ENCODE measurements at regions not wholly inside any gene's neighbourhood (a gene's known extent, or its start where the extent isn't known, plus 50 kb on each side); places are given as distances from the start of the nearest gene placed in this dataset.
A peak's percentile ranks its signal among the peaks of the same experiment; 100 is the strongest.

GRCh38 chr18:55120896-55121295 is 161.6 kb upstream of the CCDC68 start:
- no peak for DNase-seq (ENCODE audit: low read depth)

GRCh38 chr18:55119434-55119833 is 160.2 kb upstream of the CCDC68 start:
- DNase-seq (ENCODE audit: low read depth): no peak

- DNase-seq (ENCODE audit: low read depth): no peak
These were observed 159.8 kb upstream of the CCDC68 start for GRCh38 chr18:55119016-55119415.

DNA sequence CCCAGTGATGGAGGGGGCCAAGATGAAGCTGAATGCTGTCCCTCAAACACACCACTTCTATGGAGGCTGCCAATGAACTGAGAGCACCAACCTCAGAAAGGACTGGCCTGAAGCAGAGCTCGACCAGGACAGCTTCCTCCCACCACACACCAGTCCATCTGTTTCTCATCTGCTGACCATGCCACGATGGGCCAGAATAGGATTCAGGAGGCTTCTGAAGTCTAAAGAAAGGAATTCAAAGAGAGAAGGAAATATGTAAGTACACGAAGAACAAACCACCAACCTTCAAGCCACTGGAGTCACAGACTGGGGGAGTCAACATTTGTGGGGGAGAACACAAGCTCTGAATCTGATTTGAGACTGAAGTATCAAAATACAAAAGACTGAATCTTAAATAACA is 157.6 kb upstream of the CCDC68 start:
- DNase-seq (ENCODE audit: low read depth): no peak

DNA sequence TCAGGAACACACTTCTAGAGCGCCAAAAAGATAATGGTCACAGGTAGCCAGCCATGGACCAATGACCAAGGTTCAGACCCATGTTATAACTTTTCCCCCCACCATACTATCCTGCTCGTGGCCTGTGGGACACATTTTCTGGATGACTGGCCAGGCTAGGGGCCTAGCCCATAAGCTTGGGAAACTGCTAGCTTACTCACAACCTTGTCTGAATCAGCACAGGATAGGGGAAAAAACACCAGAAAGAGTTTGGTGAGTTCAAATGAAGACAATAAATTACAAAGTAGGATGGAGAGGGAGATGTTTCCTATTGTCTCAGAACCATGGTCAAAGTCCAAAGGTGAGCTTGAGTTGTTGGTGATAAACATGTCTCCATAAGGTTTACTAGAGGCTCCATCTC is 156.3 kb upstream of the CCDC68 start:
- DNase-seq (ENCODE audit: low read depth): peak; percentile 82

- DNase-seq (ENCODE audit: low read depth): no peak
These were observed 155.6 kb upstream of the CCDC68 start for GRCh38 chr18:55114876-55115275.

DNA sequence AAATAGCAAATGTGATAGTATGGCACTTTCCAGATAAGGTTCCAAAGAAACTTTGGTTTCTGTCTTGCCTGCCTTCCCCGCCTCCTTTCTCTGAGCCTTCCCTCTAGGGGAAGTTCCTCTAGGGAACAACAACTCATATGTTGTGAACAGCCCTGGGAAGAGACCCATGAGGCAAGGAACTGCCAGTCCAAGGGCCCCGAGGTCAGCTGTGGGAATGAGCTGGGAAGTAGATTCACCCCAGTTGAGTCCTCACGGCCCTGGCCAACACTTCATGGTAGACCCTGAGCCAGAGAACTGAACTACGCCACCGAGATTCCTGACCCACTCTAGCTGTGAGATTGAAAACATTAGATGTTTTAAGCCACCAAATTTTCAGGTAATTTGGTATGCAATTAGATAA is 154.5 kb upstream of the CCDC68 start:
- no peak for DNase-seq (ENCODE audit: low read depth)

DNA sequence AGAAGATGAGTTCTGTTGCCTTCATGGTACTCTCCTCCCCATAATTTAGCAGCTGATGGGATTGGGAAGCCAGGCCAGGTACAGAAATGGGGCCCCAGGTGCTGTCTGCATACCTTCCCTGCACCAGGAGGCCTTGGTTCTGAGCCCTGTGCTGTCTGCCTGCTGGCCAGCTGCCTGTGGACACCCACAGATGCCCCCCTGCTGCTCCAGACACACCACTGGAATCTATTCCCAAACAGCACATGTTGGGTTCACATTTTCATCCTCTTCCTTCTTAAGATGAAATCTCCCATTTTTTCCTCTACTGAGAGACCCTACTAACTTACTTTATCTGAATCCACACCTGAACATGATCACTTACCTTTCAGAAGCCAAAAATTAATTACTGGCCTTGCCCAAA is 152.0 kb upstream of the CCDC68 start:
- DNase-seq (ENCODE audit: low read depth): no peak

GRCh38 chr18:55110436-55110835 is 151.2 kb upstream of the CCDC68 start:
- no peak for DNase-seq (ENCODE audit: low read depth)

DNA sequence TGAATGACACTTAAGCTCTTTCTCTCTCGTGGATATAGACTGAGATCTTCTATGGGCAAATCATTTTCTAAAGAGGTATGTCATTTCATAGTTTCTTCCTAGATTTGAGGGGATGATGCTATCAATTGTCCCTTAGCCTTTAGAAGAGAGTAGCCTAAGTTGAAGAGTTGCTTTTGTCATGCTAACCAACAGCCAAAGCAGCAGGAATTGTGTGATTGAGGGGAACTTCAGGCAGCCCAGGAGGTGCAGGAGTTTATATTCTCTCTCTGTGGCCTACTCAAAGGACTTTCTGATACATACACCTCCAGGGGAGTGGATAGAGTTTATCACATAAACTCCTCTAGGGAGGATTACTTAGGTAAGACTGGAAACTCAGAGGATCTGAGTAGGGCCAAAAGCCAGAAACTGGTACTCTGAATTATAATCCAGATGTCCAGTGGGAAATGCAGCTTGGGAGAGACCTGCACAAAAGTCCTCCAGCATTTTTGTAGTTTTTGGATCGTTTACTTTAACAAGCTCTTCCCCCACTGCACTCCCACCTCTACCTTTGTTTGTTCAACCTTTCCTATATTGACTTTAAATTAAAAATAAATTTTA is 150.7 kb upstream of the CCDC68 start:
- DNase-seq (ENCODE audit: low read depth): no peak

- no peak for DNase-seq (ENCODE audit: low read depth)
These were observed 147.6 kb upstream of the CCDC68 start for GRCh38 chr18:55106906-55107305.

GRCh38 chr18:55106466-55106865 is 147.2 kb upstream of the CCDC68 start:
- DNase-seq (ENCODE audit: low read depth): no peak

DNA sequence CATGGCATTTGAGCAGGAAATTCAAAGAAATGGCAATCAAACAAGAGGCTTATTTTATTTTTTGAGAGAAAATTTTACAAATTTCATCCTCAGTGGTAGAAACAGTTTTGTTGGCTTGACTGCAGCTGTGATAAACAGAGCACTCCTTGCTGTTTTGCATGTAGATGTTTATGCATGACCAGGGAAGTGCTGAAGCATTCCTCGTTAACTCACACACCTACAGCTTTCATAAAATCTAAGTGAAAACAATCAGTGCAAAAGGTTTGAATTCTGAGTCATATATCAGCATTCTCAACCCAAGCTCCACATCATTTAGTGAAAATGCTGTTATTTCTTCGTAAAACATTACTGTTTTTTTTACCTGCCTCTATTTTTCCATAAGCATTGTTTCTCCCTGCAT is 146.6 kb upstream of the CCDC68 start:
- DNase-seq (ENCODE audit: low read depth): peak; percentile 23

DNA sequence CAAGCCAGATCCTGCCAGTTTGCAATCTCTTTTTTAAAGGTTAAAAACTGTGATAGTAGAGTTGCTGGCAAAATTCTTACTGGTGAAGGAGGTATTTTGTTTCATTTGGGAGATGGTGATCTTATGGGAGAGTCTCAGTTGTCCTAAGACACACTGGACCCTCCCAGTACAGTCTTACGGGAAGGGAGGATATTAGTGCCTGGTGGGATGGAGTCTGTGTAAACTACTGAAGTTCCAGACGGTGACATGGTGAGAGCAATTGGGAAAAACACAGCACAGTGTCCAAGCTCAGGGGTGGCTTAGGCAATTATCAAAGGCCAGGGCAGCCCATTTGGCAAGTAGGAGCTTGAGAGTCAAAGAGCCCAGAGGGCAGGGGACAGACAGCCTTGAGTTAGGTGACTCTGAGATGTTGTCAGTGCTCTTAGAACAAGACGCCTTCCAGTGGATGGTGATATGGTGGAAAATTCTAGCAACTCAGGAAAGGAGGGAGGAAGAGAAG is 143.7 kb upstream of the CCDC68 start:
- DNase-seq (ENCODE audit: low read depth): no peak

- peak; percentile 6 for DNase-seq (ENCODE audit: low read depth)
These were observed 143.2 kb upstream of the CCDC68 start for GRCh38 chr18:55102501-55102900.

DNA sequence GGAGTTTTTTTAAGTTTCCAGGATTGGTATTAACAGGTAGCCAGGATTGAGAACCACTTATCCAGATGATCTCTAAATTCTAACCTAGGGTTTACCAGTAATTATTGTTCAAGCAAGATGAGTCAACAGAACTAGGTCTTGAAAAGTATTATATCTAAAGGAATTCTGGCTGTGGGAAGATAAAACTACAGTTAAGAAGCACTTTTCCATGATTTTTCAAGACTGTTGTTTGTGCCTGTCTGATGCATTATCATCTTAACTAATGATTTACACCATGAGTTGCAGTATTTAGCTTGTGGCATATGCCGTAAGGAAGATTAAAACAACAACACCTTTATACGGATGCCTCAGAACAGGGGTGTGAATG is 142.2 kb upstream of the CCDC68 start:
- peak; percentile 64 for DNase-seq (ENCODE audit: low read depth)

DNA sequence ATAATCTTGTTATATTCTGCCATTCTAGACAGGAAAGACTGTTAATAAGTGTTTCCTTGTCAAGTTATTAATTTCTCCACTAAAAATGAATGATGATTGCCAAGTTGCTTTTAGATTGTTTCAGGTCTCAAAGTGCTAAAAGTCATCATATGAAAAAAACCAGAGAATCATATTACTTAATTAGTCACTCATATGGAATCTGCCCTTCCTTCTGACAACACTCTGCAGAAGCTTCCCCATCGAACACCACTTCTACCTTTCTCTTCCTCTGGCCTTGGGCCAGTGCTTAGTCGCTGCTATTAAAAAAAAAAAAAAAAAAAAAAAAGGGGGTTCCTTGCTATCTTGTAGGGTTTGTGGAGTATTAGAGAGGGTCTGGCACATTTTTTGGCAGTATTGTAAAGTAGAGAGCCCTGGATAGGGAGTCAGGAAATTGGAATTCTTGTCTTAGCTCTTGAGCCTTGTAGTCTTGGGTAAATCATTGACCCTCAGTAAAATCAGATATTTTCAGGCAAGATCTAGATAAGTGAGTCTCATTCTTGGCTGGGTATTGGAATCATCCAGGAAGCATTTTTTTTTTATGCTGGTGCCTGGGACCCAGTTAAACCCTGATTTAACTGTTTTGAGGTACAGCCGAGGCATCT is 141.7 kb upstream of the CCDC68 start:
- peak; percentile 84 for DNase-seq (ENCODE audit: low read depth)

GRCh38 chr18:55097456-55098170 is 138.4 kb upstream of the CCDC68 start:
- DNase-seq (ENCODE audit: low read depth): peak; percentile 91

DNA sequence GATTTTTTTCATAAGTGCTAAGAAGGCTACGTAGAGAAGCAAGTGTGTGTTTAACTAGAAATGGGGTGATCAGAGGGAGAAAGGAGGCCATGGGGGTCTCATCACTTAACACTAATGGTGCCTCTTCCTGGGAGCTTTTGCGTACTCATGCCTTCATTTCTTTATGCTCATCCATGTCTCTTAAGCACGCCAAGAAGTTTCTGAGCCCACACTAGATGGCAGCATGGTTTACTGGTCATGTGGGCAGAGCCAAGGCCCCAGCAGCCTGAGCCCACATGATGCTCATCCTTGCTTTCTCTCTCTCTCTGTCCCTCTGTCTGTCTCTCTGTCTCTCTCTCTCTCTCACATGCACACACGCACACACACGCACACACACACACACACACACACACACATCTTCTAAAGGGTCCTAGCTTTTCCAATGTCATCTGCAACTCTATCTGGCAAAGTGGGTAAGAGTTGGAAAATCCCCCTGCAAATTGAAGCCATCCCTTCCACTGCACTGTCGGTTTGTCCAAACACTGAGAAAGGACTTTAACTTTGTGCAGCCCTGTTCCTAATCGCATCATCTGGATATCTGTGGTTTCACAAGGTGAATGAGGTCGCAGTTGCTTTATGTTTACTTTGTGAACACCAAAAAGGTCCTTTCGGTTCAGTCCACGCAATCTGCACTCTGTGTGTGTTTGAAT is 137.1 kb upstream of the CCDC68 start:
- DNase-seq (ENCODE audit: low read depth): peak; percentile 67

DNA sequence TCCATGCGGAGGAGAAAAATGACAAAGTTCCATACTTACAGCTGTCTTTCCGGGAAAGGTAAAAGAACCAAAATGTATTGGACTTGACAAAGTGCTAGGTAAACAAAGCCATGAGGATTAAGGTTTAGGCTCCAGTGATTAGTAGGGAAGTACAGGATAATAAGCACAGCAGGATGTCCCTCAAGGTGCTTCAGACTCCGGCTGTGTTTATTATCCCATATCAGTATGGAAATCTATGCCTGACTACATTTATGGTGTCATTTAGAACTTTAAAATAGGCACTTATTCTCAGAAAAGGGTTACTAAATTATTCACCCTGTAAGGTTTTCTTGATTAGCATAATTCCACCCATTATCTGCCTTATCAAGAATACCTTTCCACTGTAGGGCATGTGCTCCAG is 136.3 kb upstream of the CCDC68 start:
- no peak for DNase-seq (ENCODE audit: low read depth)

- no peak for DNase-seq (ENCODE audit: low read depth)
These were observed 134.5 kb upstream of the CCDC68 start for GRCh38 chr18:55093808-55094207.

DNA sequence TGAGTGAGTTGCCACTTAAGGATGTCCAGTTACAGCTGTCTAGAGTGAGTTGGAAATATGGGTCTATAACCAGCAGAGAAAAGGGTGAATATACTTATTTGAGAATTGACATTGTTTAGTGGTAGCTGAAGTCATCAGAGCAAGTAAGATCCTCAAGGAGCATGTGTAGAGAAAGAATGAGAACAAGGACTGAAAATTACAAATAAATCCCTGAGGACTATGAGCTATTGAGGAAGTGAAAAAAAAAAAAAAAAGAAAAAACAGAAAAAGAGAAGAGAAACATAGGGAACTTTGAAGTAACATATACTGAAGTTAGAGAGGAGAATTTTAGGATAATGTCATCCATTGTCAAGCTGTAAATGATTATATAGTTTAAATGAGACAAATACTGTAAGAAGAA is 134.0 kb upstream of the CCDC68 start:
- DNase-seq (ENCODE audit: low read depth): no peak

DNA sequence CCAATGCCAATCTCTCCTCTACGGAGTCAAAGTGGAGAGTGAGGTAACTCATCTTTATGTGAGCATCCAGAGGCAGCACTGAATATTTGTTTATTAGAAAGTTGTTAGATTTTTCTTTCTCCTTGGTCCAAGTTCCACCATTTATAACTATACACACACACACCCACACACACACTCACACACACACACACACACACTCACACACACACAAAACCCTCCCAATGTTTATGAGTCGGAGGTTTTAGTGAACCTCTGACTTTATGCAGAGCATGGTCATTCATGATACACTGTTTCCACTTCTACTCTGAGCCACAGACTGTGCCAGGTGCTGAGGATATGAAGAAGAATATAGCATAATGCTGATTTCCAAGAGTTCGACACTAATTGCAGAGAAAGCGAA is 132.9 kb upstream of the CCDC68 start:
- no peak for DNase-seq (ENCODE audit: low read depth)
